ENCODE measurements at regions not wholly inside any gene's neighbourhood (a gene's known extent, or its start where the extent isn't known, plus 50 kb on each side); places are given as distances from the start of the nearest gene placed in this dataset.

DNA sequence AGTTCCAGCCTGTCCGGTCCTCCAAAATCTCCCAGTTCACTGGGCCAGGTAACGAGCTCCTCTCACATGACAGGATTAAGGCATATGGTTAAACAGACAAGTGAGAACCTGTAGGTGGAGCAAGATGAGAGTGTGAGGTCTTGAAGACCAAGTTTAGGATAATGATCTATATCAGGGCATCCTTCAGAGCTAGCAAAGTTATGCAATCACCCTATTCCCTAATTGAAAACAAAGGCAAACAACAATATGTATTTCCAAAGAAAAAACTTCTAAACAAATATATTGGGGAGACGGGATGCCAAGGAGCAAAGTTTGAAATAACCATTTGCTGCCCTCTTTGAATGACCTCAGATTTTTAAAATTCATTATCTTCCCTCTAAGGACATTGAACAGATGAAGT is 571.2 kb downstream of the BCL11B start:
- TF ChIP-seq, protein P1, sequence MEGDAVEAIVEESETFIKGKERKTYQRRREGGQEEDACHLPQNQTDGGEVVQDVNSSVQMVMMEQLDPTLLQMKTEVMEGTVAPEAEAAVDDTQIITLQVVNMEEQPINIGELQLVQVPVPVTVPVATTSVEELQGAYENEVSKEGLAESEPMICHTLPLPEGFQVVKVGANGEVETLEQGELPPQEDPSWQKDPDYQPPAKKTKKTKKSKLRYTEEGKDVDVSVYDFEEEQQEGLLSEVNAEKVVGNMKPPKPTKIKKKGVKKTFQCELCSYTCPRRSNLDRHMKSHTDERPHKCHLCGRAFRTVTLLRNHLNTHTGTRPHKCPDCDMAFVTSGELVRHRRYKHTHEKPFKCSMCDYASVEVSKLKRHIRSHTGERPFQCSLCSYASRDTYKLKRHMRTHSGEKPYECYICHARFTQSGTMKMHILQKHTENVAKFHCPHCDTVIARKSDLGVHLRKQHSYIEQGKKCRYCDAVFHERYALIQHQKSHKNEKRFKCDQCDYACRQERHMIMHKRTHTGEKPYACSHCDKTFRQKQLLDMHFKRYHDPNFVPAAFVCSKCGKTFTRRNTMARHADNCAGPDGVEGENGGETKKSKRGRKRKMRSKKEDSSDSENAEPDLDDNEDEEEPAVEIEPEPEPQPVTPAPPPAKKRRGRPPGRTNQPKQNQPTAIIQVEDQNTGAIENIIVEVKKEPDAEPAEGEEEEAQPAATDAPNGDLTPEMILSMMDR (IDR thresholded peaks at IDR 0.05), result no peak
- TF ChIP-seq POLR2AphosphoS5 (IDR thresholded peaks at IDR 0.05), result no peak
- no peak for TF ChIP-seq POLR2A (IDR thresholded peaks at IDR 0.05)

All from prostate gland (tissue), 2 donors.